ENCODE measurements at regions not wholly inside any gene's neighbourhood (a gene's known extent, or its start where the extent isn't known, plus 50 kb on each side); places are given as distances from the start of the nearest gene placed in this dataset.
A peak's percentile ranks its signal among the peaks of the same experiment; 100 is the strongest.

GRCh38 chr13:73732350-73732749 lies 401.9 kb downstream of the KLF12 start:
- Histone ChIP-seq H3K18ac (ENCODE audit: low read depth, low read length) (no peak overlapping the region), H3K56ac (ENCODE audit: extremely low read depth, insufficient read depth, low read length) (no peak overlapping the region), H3K23ac (ENCODE audit: low read depth, low read length) (no peak overlapping the region), H4K91ac (ENCODE audit: insufficient read depth, low read depth, low read length) (no peak overlapping the region), H4K8ac (ENCODE audit: low read depth in 2 of 2, low read length in 2 of 2) (no peak overlapping the region), H3K9ac (ENCODE audit: low read depth, low read length) (no peak overlapping the region), H3K4ac (ENCODE audit: low read depth, low read length) (no peak overlapping the region), H3K27ac (ENCODE audit: insufficient read depth, low read length) (no peak overlapping the region), H3K79me1 (ENCODE audit: low read depth in 1 of 2, low read length in 2 of 2) (peaks cover 2 to 10% of the 10 kb centered on the region in 2 experiments; a peak in 2 of 4 replicates), H3K9me3 (ENCODE audit: control insufficient read depth, insufficient read depth, low read length) (no peaks in the 10 kb centered on the region), H2BK15ac (ENCODE audit: low read depth, low read length) (peak overlapping the region; percentile 26; the same call in 1 of the 3 replicates), H3K36me3 (ENCODE audit: control insufficient read depth, insufficient read depth, low read length) (no peaks in the 10 kb centered on the region; the same call in 1 of the 2 replicates), H3K14ac (replicated peaks; ENCODE audit: low read depth, low read length) (no peak overlapping the region), H2BK5ac (ENCODE audit: low read depth, low read length, poor library complexity, severe bottlenecking) (no peak overlapping the region), H3K4me3 (ENCODE audit: insufficient read depth, low read depth, low read length) (no peak overlapping the region), H2AK9ac (replicated peaks; ENCODE audit: low read depth, low read length, poor library complexity) (no peak overlapping the region), H3K27me3 (ENCODE audit: control insufficient read depth, insufficient read depth, low read length) (no peaks in the 10 kb centered on the region), H3K9me1 (ENCODE audit: insufficient read depth, low read length) (peaks cover 5% of the 10 kb centered on the region; the same call in 1 of the 2 replicates), H3K4me2 (ENCODE audit: low read depth, low read length) (no peak overlapping the region), H4K20me1 (ENCODE audit: insufficient read depth, low read length) (no peaks in the 10 kb centered on the region), H2AK5ac (ENCODE audit: low read depth, low read length) (no peak overlapping the region), H3K4me1 (ENCODE audit: control insufficient read depth, insufficient read depth, low read length) (peaks cover 4% of the 10 kb centered on the region; the same call in 1 of the 2 replicates), H4K5ac (ENCODE audit: low read depth, low read length) (no peak overlapping the region), H2AFZ (replicated peaks; ENCODE audit: low read length, poor library complexity) (no peak overlapping the region), H2BK20ac (ENCODE audit: low read depth, low read length) (no peak overlapping the region), H2BK120ac (ENCODE audit: low read depth, low read length) (no peak overlapping the region)
- dilution Hi-C loops (cut with HindIII; ENCODE audit: low sequenced_read_pairs, unreplicated experiment) (no loop called here), intact Hi-C loops (cut with micrococcal nuclease) (no loop called here), in situ Hi-C loops (cut with MboI; ENCODE audit: low sequenced_read_pairs) (no loop called here)
- whole genome bisulfite sequencing, 2 experiments (ENCODE audit: extremely low coverage in 2 of 2, insufficient read length in 1 of 2), result 100% methylated on average over 1 of the region's 2 CpGs; no CpG with 5 or more reads in 1 of the 2 experiments
- DNase-seq (no peak), ATAC-seq (ENCODE audit: low read depth) (no peak)
- BruUV-seq (replicated peaks), result no TSS peak
- POLR2A ChIA-PET (ENCODE audit: unreplicated experiment), result no interaction called here
- TF ChIP-seq MAFK (IDR thresholded peaks at IDR 0.05; ENCODE audit: low read depth, low read length) (no peak), CEBPB (IDR thresholded peaks at IDR 0.05; ENCODE audit: low read depth, low read length) (0 out of 2 replicates have a peak, but pooled peaks have one; percentile 2)
- CTCF ChIA-PET, result interaction anchor here (0.6 to 2.7 kb wide), 2 partner anchors 9 to 1207 kb away, joined by 3 to 14 read pairs; no protein-coding TSS in a partner anchor
